HCT116 (cell line): ENCODE measurements at regions not wholly inside any gene's neighbourhood (a gene's known extent, or its start where the extent isn't known, plus 50 kb on each side); places are given as distances from the start of the nearest gene placed in this dataset.

Experiments
- ATAC-seq: fragments of 200-7000 bp; cut with Tn5 transposase; 2 replicates; pipeline ENCODE4 v1.9.1; 2020; ENCODE audit warnings: mild to moderate bottlenecking, moderate library complexity
- BruUV-seq: library from RNA; stranded (reverse); fragments of 400-500 nt; replicated peaks from 2 replicates; lab custom pipeline; 2021; lab: Mats Ljungman, UMichigan
- CTCF ChIA-PET: fragments of 300-600 bp; sonication (Branson Sonifier 250); formaldehyde crosslinking; loops from one replicate; lab custom pipeline; 2021; ENCODE audit warnings: antibody characterized with exemption; lab: Charles Lee
- POLR2A ChIA-PET: fragments of 300-600, 350-600 bp; sonication (Branson Sonifier 250); formaldehyde crosslinking; loops from one replicate; lab custom pipeline; 2021; ENCODE audit warnings: antibody characterized with exemption; lab: Charles Lee
- RAD21 ChIA-PET, 2 experiments: fragments of 300-600 bp; sonication (Branson Sonifier 250); formaldehyde crosslinking; loops; one replicate each; lab custom pipeline; 2023; ENCODE audit warnings: low total read pairs in 2 of 2; ENCODE audit not compliant: uncharacterized antibody in 2 of 2, unreplicated experiment in 2 of 2, low non-redundant PET in 1 of 2; lab: Charles Lee
- DNase-seq: peaks from one replicate; pipeline ENCODE4 v3.0.0-alpha.2; 2010; ENCODE audit warnings: low read depth, low spot score
- H2AFZ ChIP-seq: fragments of 200-600 bp; shearing (Covaris generic), sonication (generic); 2 replicates; pipeline ENCODE4 v1.6.1; 2017; ENCODE audit warnings: low read depth, mixed run types, mixed read lengths, antibody characterized with exemption, low read length; ENCODE audit not compliant: poor library complexity, severe bottlenecking
- H3K27ac ChIP-seq: 2 replicates; pipeline ENCODE4 v1.5.1; 2012; ENCODE audit warnings: low read depth, low read length
- H3K27me3 ChIP-seq: fragments of 200-600 bp; sonication (generic); 2 replicates; pipeline ENCODE4 v1.6.1; 2016; ENCODE audit warnings: mixed run types, low read length, mixed read lengths; ENCODE audit not compliant: insufficient read depth
- H3K36me3 ChIP-seq, 2 experiments: fragments of 200-500 bp in 1 of 2; fragments of 200-600 bp in 1 of 2; sonication (Bioruptor generic) in 1 of 2; sonication (generic) in 1 of 2; 2 replicates each; pipeline versions ENCODE4 v1.5.1 to v1.6.1; 2014 to 2016; ENCODE audit warnings: low read length in 2 of 2, inconsistent platforms in 1 of 2, mixed read lengths in 1 of 2, mixed run types in 1 of 2; ENCODE audit not compliant: insufficient read depth in 2 of 2, control insufficient read depth in 1 of 2
- H3K4me1 ChIP-seq, 2 experiments: fragments of 200-600 bp in 1 of 2; sonication (generic) in 1 of 2; 2 replicates each; pipeline versions ENCODE4 v1.5.1 to v1.6.1; 2012 to 2017; ENCODE audit warnings: low read length in 2 of 2, inconsistent platforms in 1 of 2, mild to moderate bottlenecking in 1 of 2, mixed read lengths in 1 of 2, mixed run types in 1 of 2, moderate library complexity in 1 of 2; ENCODE audit not compliant: insufficient read depth in 2 of 2, control insufficient read depth in 1 of 2
- H3K4me2 ChIP-seq: fragments of 200-600 bp; sonication (generic); 2 replicates; pipeline ENCODE4 v1.6.1; 2017; ENCODE audit warnings: mixed run types, low read length, mixed read lengths
- H3K4me3 ChIP-seq, 2 experiments: fragments of 200-600 bp in 1 of 2; sonication (generic) in 1 of 2; replicated peaks in 1 of 2; 2 replicates each; pipeline ENCODE4 v1.5.1; 2011 to 2016; ENCODE audit warnings: low read length in 2 of 2, control low read depth in 1 of 2, low read depth in 1 of 2, mild to moderate bottlenecking in 1 of 2, mixed read lengths in 1 of 2, mixed run types in 1 of 2
- H3K79me2 ChIP-seq: fragments of 200-600 bp; sonication (generic); 2 replicates; pipeline ENCODE4 v1.6.1; 2017; ENCODE audit warnings: mild to moderate bottlenecking, mixed run types, low read length, moderate library complexity, mixed read lengths; ENCODE audit not compliant: insufficient read depth
- H3K9ac ChIP-seq: fragments of 200-600 bp; sonication (generic); 2 replicates; pipeline ENCODE4 v1.6.1; 2016; ENCODE audit warnings: low read length, mixed read lengths
- H3K9me2 ChIP-seq: fragments of 200-600 bp; sonication (generic), shearing (Covaris generic); 2 replicates; pipeline ENCODE4 v1.6.1; 2017; ENCODE audit warnings: mixed run types, mild to moderate bottlenecking, moderate library complexity; ENCODE audit not compliant: insufficient read depth
- H3K9me3 ChIP-seq, 2 experiments: fragments of 200-500 bp in 1 of 2; fragments of 200-600 bp in 1 of 2; sonication (Bioruptor generic) in 1 of 2; sonication (generic) in 1 of 2; 2 replicates each; pipeline ENCODE4 v1.6.1; 2014 to 2017; ENCODE audit warnings: low read length in 2 of 2, mixed read lengths in 2 of 2, inconsistent platforms in 1 of 2, low read depth in 1 of 2, mild to moderate bottlenecking in 1 of 2, mixed run types in 1 of 2, moderate library complexity in 1 of 2; ENCODE audit not compliant: control insufficient read depth in 1 of 2, insufficient read depth in 1 of 2
- H4K20me1 ChIP-seq: fragments of 200-600 bp; sonication (generic), shearing (Covaris generic); 2 replicates; pipeline ENCODE4 v1.6.1; 2017; ENCODE audit warnings: mixed run types, mild to moderate bottlenecking, moderate library complexity; ENCODE audit not compliant: insufficient read depth
- CBX3 ChIP-seq: IDR thresholded peaks from 2 replicates; pipeline ENCODE4 v1.6.1; 2012; ENCODE audit warnings: low read depth
- CEBPB ChIP-seq: IDR thresholded peaks from 2 replicates; pipeline ENCODE4 v1.6.1; 2012; ENCODE audit warnings: low read depth
- CTCF ChIP-seq, 3 experiments: fragments of 200-600 bp in 1 of 3; sonication (generic) in 1 of 3; IDR thresholded peaks in 2 of 3; conservative IDR thresholded peaks in 1 of 3; 2 replicates each; pipeline ENCODE4 v1.5.1; 2012 to 2017; ENCODE audit warnings: low read depth in 2 of 3, low read length in 2 of 3, antibody characterized with exemption in 1 of 3, borderline replicate concordance in 1 of 3, control low read depth in 1 of 3, mild to moderate bottlenecking in 1 of 3, mixed read lengths in 1 of 3, mixed run types in 1 of 3, moderate library complexity in 1 of 3; ENCODE audit not compliant: insufficient read depth in 1 of 3
- ELF1 ChIP-seq: IDR thresholded peaks from 2 replicates; pipeline ENCODE4 v1.6.1; 2012; ENCODE audit warnings: low read depth, borderline replicate concordance
- EZH2 ChIP-seq: fragments of 200-600 bp; sonication (generic); IDR thresholded peaks from 2 replicates; pipeline ENCODE4 v1.6.1; 2017; ENCODE audit warnings: antibody characterized with exemption, mixed run types
- FOSL1 ChIP-seq: IDR thresholded peaks from 2 replicates; pipeline ENCODE4 v1.6.1; 2012; ENCODE audit warnings: low read depth
- JUND ChIP-seq: IDR thresholded peaks from 2 replicates; pipeline ENCODE4 v1.6.1; 2012
- MAX ChIP-seq: IDR thresholded peaks from 2 replicates; pipeline ENCODE4 v1.6.1; 2012
- POLR2A ChIP-seq: IDR thresholded peaks from 2 replicates; pipeline ENCODE4 v1.7.0; 2011; ENCODE audit warnings: borderline replicate concordance; ENCODE audit not compliant: insufficient read depth, insufficient read length; ENCODE audit errors: extremely low read depth
- POLR2AphosphoS5 ChIP-seq: IDR thresholded peaks from 2 replicates; pipeline ENCODE4 v1.6.1; 2011; ENCODE audit warnings: mild to moderate bottlenecking, low read depth, low read length, moderate library complexity
- RAD21 ChIP-seq: IDR thresholded peaks from 2 replicates; pipeline ENCODE4 v1.6.1; 2012; ENCODE audit warnings: low read depth, mild to moderate bottlenecking
- SRF ChIP-seq: IDR thresholded peaks from 2 replicates; pipeline ENCODE4 v1.6.1; 2012; ENCODE audit warnings: low read depth
- TCF7L2 ChIP-seq: IDR thresholded peaks from 2 replicates; pipeline ENCODE4 v1.7.0; 2011; ENCODE audit warnings: borderline replicate concordance, inconsistent platforms; ENCODE audit not compliant: insufficient read depth, insufficient read length; ENCODE audit errors: extremely low read depth
- YY1 ChIP-seq: IDR thresholded peaks from 2 replicates; pipeline ENCODE4 v1.6.1; 2011; ENCODE audit warnings: low read length, low read depth, moderate library complexity, mild to moderate bottlenecking; ENCODE audit not compliant: insufficient replicate concordance; ENCODE audit errors: extremely low read depth
- intact Hi-C: fragments of 100-400 bp; cut with micrococcal nuclease; formaldehyde crosslinking; loops from 2 replicates; pipeline ENCODE4 v1.10.0; 2022
- TF ChIP-seq, protein P1 (sequence below): IDR thresholded peaks from 2 replicates; pipeline ENCODE4 v1.6.1; 2011; ENCODE audit warnings: mild to moderate bottlenecking, low read length, moderate library complexity; ENCODE audit not compliant: insufficient replicate concordance; ENCODE audit errors: extremely low read depth
- TF ChIP-seq, protein P2 (sequence below): IDR thresholded peaks from 2 replicates; pipeline ENCODE4 v1.6.1; 2012

DNA sequence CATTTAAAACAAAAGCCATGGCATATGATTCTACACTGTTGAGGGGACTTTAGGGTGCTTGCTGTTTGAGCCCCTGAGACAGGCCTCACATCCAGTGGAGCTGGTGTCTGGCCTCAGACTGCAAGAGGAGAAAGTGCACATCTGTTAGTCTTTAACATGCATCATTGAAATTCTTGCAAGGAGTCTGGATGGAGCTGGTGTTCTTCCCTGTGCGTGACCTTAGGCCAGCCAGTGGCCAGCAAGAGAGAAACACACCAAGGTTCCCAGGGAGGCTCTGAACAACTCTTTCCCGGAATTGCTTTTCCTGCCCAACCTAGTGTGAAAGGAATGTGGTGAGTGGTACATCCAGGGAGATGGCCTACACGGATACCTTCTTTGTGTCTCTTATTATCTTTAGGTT is 282.8 kb upstream of the TNC start:
- no peak for ATAC-seq
- Histone ChIP-seq H2AFZ (no peak overlapping the region), H3K36me3 (no peaks in the 10 kb centered on the region), H3K4me1 (no peaks in the 10 kb centered on the region), H3K4me3 (no peak overlapping the region), H3K9ac (no peak overlapping the region), H3K79me2 (no peaks in the 10 kb centered on the region), H3K9me3 (no peaks in the 10 kb centered on the region), H3K9me2 (no peaks in the 10 kb centered on the region), H3K27ac (no peak overlapping the region), H4K20me1 (no peaks in the 10 kb centered on the region), H3K27me3 (no peaks in the 10 kb centered on the region)
- ChIA-PET RAD21 (no interaction called here), POLR2A (no interaction called here), CTCF (no interaction called here)
- no peak for DNase-seq
- intact Hi-C loops = no loop called here
- TF ChIP-seq POLR2AphosphoS5 = no peak
- TF ChIP-seq SRF = no peak
- no peak for TF ChIP-seq EZH2
- no peak for TF ChIP-seq FOSL1
- TF ChIP-seq RAD21 = no peak
- no peak for TF ChIP-seq CTCF (IDR thresholded peaks at IDR 0.05 in 2 of 3, conservative IDR thresholded peaks at IDR 0.05 in 1 of 3; ENCODE audit: borderline replicate concordance in 1 of 3, insufficient read depth in 1 of 3, low read depth in 2 of 3, low read length in 2 of 3)
- no peak for TF ChIP-seq MAX
- TF ChIP-seq, protein P1, sequence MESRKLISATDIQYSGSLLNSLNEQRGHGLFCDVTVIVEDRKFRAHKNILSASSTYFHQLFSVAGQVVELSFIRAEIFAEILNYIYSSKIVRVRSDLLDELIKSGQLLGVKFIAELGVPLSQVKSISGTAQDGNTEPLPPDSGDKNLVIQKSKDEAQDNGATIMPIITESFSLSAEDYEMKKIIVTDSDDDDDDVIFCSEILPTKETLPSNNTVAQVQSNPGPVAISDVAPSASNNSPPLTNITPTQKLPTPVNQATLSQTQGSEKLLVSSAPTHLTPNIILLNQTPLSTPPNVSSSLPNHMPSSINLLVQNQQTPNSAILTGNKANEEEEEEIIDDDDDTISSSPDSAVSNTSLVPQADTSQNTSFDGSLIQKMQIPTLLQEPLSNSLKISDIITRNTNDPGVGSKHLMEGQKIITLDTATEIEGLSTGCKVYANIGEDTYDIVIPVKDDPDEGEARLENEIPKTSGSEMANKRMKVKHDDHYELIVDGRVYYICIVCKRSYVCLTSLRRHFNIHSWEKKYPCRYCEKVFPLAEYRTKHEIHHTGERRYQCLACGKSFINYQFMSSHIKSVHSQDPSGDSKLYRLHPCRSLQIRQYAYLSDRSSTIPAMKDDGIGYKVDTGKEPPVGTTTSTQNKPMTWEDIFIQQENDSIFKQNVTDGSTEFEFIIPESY = no peak
- no peak for TF ChIP-seq TCF7L2
- TF ChIP-seq, protein P2, sequence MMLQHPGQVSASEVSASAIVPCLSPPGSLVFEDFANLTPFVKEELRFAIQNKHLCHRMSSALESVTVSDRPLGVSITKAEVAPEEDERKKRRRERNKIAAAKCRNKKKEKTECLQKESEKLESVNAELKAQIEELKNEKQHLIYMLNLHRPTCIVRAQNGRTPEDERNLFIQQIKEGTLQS = no peak
- no peak for TF ChIP-seq ELF1
- TF ChIP-seq CEBPB = no peak
- TF ChIP-seq YY1 = no peak
- TF ChIP-seq JUND = no peak
- TF ChIP-seq CBX3 = no peak
- TF ChIP-seq POLR2A = no peak
- TF ChIP-seq, all 23 proteins: peak for 0
- H3K4me2 ChIP-seq = no peak overlapping the region
- no TSS peak for BruUV-seq
